HEK293 (cell line): ENCODE measurements at regions not wholly inside any gene's neighbourhood (a gene's known extent, or its start where the extent isn't known, plus 50 kb on each side); places are given as distances from the start of the nearest gene placed in this dataset.

Experiments used
- CTCF ChIA-PET: fragments of 350-600 bp; formaldehyde crosslinking; extraction: SDS; loops from one replicate; lab custom pipeline; 2021; ENCODE audit warnings: antibody characterized with exemption; lab: Yijun Ruan, JAX
- POLR2A ChIA-PET: fragments of 300-600 bp; formaldehyde crosslinking; extraction: SDS; loops from one replicate; lab custom pipeline; 2020; ENCODE audit warnings: antibody characterized with exemption, inconsistent platforms; lab: Yijun Ruan, JAX
- H3K27ac ChIP-seq: fragments of 200-500 bp; sonication (Bioruptor generic); 2 replicates; pipeline ENCODE4 v1.5.1; 2014; ENCODE audit warnings: low read depth, low read length, control low read depth, inconsistent platforms; ENCODE audit errors: extremely low read depth
- H3K36me3 ChIP-seq, 2 experiments: fragments of 200-500 bp in 1 of 2; sonication (Bioruptor generic) in 1 of 2; 1 replicate in 1 of 2; 2 replicates in 1 of 2; pipeline ENCODE4 v1.5.1; 2014 to 2017; ENCODE audit warnings: inconsistent platforms in 2 of 2, low read length in 2 of 2; ENCODE audit not compliant: control insufficient read depth in 2 of 2, insufficient read depth in 1 of 2
- H3K4me1 ChIP-seq: fragments of 200-500 bp; sonication (Bioruptor generic); 2 replicates; pipeline ENCODE4 v1.5.1; 2014; ENCODE audit warnings: mild to moderate bottlenecking, low read length, inconsistent platforms; ENCODE audit not compliant: control insufficient read depth, insufficient read depth
- H3K4me3 ChIP-seq: 2 replicates; pipeline ENCODE4 v1.5.1; 2011; ENCODE audit warnings: low read depth, mild to moderate bottlenecking, control low read depth, low read length, moderate library complexity
- H3K9me3 ChIP-seq: fragments of 200-500 bp; sonication (Bioruptor generic); 2 replicates; pipeline ENCODE4 v1.5.1; 2014; ENCODE audit warnings: low read depth, low read length, inconsistent platforms; ENCODE audit not compliant: control insufficient read depth, insufficient read depth
- BCL6B ChIP-seq: fragments of 450-650 bp; formaldehyde crosslinking; IDR thresholded peaks from 2 replicates; pipeline ENCODE4 v1.5.1; 2017; ENCODE audit warnings: missing biosample characterization, missing genetic modification characterization
- EGR2 ChIP-seq: fragments of 450-650 bp; formaldehyde crosslinking; IDR thresholded peaks from 2 replicates; pipeline ENCODE4 v1.5.1; 2016; ENCODE audit warnings: low read depth, missing biosample characterization, missing genetic modification characterization
- FEZF1 ChIP-seq: fragments of 450-650 bp; formaldehyde crosslinking; IDR thresholded peaks from 2 replicates; pipeline ENCODE4 v1.5.1; 2016; ENCODE audit warnings: missing biosample characterization, missing genetic modification characterization
- PRDM2 ChIP-seq: fragments of 450-650 bp; formaldehyde crosslinking; IDR thresholded peaks from 2 replicates; pipeline ENCODE4 v1.5.1; 2016; ENCODE audit warnings: missing biosample characterization, missing genetic modification characterization, borderline replicate concordance
- RBAK ChIP-seq: fragments of 450-650 bp; formaldehyde crosslinking; IDR thresholded peaks from 2 replicates; pipeline ENCODE4 v1.5.1; 2016; ENCODE audit warnings: missing biosample characterization, missing genetic modification characterization
- SCRT1 ChIP-seq: fragments of 450-650 bp; formaldehyde crosslinking; IDR thresholded peaks from 2 replicates; pipeline ENCODE4 v1.5.1; 2016; ENCODE audit warnings: missing biosample characterization, missing genetic modification characterization, borderline replicate concordance
- SCRT2 ChIP-seq: fragments of 450-650 bp; formaldehyde crosslinking; IDR thresholded peaks from 2 replicates; pipeline ENCODE4 v1.5.1; 2016; ENCODE audit warnings: missing biosample characterization, missing genetic modification characterization
- TRIM28 ChIP-seq: IDR thresholded peaks from 2 replicates; pipeline ENCODE4 v1.6.1; 2011; ENCODE audit warnings: low read length, control low read depth, borderline replicate concordance
- ZNF37A ChIP-seq: fragments of 450-650 bp; IDR thresholded peaks from 2 replicates; pipeline ENCODE4 v1.5.1; 2018; ENCODE audit warnings: missing biosample characterization, missing genetic modification characterization
- ZNF426 ChIP-seq: fragments of 450-650 bp; formaldehyde crosslinking; IDR thresholded peaks from 2 replicates; pipeline ENCODE4 v1.5.1; 2017; ENCODE audit warnings: missing biosample characterization, missing genetic modification characterization, mild to moderate bottlenecking, inconsistent platforms, moderate library complexity
- ZNF473 ChIP-seq: fragments of 450-650 bp; formaldehyde crosslinking; IDR thresholded peaks from 2 replicates; pipeline ENCODE4 v1.5.1; 2017; ENCODE audit warnings: missing biosample characterization, missing genetic modification characterization
- ZNF530 ChIP-seq: fragments of 450-650 bp; formaldehyde crosslinking; IDR thresholded peaks from 2 replicates; pipeline ENCODE4 v1.5.1; 2016; ENCODE audit warnings: low read depth, missing biosample characterization, missing genetic modification characterization
- ZNF580 ChIP-seq: fragments of 450-650 bp; formaldehyde crosslinking; IDR thresholded peaks from 2 replicates; pipeline ENCODE4 v1.5.1; 2016; ENCODE audit warnings: missing biosample characterization, missing genetic modification characterization
- ZNF596 ChIP-seq: fragments of 450-650 bp; IDR thresholded peaks from 2 replicates; pipeline ENCODE4 v1.5.0; 2018; ENCODE audit warnings: missing biosample characterization, mild to moderate bottlenecking, missing genetic modification characterization, moderate library complexity
- ZNF658 ChIP-seq: fragments of 450-650 bp; formaldehyde crosslinking; IDR thresholded peaks from 2 replicates; pipeline ENCODE4; 2016; ENCODE audit warnings: missing biosample characterization, missing genetic modification characterization
- ZNF707 ChIP-seq: fragments of 450-650 bp; formaldehyde crosslinking; IDR thresholded peaks from 2 replicates; pipeline ENCODE4 v1.5.1; 2016; ENCODE audit warnings: missing biosample characterization, missing genetic modification characterization
- ZSCAN23 ChIP-seq: fragments of 450-650 bp; formaldehyde crosslinking; IDR thresholded peaks from 2 replicates; pipeline ENCODE4 v1.5.1; 2016; ENCODE audit warnings: missing biosample characterization, missing genetic modification characterization
- TF ChIP-seq, protein P1 (sequence below): fragments of 450-650 bp; formaldehyde crosslinking; IDR thresholded peaks from 2 replicates; pipeline ENCODE4 v1.5.1; 2016; ENCODE audit warnings: missing biosample characterization, missing genetic modification characterization, borderline replicate concordance
- TF ChIP-seq, protein P2 (sequence below): fragments of 450-650 bp; formaldehyde crosslinking; IDR thresholded peaks from 2 replicates; pipeline ENCODE4 v1.5.1; 2016; ENCODE audit warnings: missing biosample characterization, missing genetic modification characterization, low read depth
- TF ChIP-seq, protein P3 (sequence below): fragments of 450-650 bp; formaldehyde crosslinking; IDR thresholded peaks from 2 replicates; pipeline ENCODE4 v1.5.1; 2016; ENCODE audit warnings: missing biosample characterization, missing genetic modification characterization

DNA sequence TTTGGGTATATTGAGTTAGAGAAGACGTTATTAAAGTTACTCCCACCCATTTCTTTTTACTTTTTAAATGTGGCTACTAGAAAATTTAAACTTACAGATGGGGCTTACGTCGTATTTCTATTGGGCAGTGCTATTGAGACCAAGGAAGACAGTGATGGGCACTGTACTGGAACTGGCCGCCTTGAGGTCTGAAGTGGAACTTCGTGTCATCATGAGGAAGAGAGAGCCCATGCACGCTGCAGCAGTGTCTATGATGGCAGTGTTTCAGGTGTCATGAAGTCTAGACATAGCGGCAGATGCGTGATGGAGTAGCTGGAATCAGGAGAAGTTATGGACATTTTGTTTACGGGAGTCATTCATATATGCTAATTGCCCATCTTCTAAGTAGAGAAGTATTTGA is 143.7 kb downstream of the LRRC70 start (continued):
- TF ChIP-seq, protein P1, sequence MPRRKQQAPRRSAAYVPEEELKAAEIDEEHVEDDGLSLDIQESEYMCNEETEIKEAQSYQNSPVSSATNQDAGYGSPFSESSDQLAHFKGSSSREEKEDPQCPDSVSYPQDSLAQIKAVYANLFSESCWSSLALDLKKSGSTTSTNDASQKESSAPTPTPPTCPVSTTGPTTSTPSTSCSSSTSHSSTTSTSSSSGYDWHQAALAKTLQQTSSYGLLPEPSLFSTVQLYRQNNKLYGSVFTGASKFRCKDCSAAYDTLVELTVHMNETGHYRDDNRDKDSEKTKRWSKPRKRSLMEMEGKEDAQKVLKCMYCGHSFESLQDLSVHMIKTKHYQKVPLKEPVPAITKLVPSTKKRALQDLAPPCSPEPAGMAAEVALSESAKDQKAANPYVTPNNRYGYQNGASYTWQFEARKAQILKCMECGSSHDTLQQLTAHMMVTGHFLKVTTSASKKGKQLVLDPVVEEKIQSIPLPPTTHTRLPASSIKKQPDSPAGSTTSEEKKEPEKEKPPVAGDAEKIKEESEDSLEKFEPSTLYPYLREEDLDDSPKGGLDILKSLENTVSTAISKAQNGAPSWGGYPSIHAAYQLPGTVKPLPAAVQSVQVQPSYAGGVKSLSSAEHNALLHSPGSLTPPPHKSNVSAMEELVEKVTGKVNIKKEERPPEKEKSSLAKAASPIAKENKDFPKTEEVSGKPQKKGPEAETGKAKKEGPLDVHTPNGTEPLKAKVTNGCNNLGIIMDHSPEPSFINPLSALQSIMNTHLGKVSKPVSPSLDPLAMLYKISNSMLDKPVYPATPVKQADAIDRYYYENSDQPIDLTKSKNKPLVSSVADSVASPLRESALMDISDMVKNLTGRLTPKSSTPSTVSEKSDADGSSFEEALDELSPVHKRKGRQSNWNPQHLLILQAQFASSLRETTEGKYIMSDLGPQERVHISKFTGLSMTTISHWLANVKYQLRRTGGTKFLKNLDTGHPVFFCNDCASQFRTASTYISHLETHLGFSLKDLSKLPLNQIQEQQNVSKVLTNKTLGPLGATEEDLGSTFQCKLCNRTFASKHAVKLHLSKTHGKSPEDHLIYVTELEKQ (tag by site-specific recombination): no peak
- TF ChIP-seq PRDM2 (tag by site-specific recombination) (no peak), ZNF37A (no peak), SCRT1 (no peak)

GRCh38 chr5:62720031-62720441 is 141.4 kb downstream of the LRRC70 start:
- POLR2A ChIA-PET: no interaction called here
- CTCF ChIA-PET: interaction anchor here (0.7 to 1.5 kb wide), 2 partner anchors 12 to 18 kb away, joined by 3 to 5 read pairs; no protein-coding TSS in a partner anchor
- no peak overlapping the region for H3K4me3 ChIP-seq
- H3K9me3 ChIP-seq: no peaks in the 10 kb centered on the region
- H3K27ac ChIP-seq: no peak overlapping the region
- no peaks in the 10 kb centered on the region; the same call in 1 of the 2 replicates for H3K4me1 ChIP-seq
- no peaks in the 10 kb centered on the region for H3K36me3 ChIP-seq
- no peak for TF ChIP-seq FEZF1 (tag by site-specific recombination)
- no peak for TF ChIP-seq ZNF707 (tag by site-specific recombination)
- TF ChIP-seq, protein P2, sequence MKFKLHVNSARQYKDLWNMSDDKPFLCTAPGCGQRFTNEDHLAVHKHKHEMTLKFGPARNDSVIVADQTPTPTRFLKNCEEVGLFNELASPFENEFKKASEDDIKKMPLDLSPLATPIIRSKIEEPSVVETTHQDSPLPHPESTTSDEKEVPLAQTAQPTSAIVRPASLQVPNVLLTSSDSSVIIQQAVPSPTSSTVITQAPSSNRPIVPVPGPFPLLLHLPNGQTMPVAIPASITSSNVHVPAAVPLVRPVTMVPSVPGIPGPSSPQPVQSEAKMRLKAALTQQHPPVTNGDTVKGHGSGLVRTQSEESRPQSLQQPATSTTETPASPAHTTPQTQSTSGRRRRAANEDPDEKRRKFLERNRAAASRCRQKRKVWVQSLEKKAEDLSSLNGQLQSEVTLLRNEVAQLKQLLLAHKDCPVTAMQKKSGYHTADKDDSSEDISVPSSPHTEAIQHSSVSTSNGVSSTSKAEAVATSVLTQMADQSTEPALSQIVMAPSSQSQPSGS (tag by site-specific recombination): no peak
- TF ChIP-seq ZNF530 (tag by site-specific recombination): no peak
- no peak for TF ChIP-seq ZNF473 (tag by site-specific recombination)
- TF ChIP-seq EGR2 (tag by site-specific recombination): no peak
- TF ChIP-seq, protein P3, sequence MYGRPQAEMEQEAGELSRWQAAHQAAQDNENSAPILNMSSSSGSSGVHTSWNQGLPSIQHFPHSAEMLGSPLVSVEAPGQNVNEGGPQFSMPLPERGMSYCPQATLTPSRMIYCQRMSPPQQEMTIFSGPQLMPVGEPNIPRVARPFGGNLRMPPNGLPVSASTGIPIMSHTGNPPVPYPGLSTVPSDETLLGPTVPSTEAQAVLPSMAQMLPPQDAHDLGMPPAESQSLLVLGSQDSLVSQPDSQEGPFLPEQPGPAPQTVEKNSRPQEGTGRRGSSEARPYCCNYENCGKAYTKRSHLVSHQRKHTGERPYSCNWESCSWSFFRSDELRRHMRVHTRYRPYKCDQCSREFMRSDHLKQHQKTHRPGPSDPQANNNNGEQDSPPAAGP (tag by site-specific recombination): no peak
- no peak for TF ChIP-seq RBAK
- TF ChIP-seq ZSCAN23 (tag by site-specific recombination): no peak
- TF ChIP-seq BCL6B (tag by site-specific recombination): no peak
- TF ChIP-seq ZNF426 (tag by site-specific recombination): no peak
- no peak for TF ChIP-seq ZNF580 (tag by site-specific recombination)
- no peak for TF ChIP-seq ZNF658 (tag by site-specific recombination)
- TF ChIP-seq TRIM28: no peak
- no peak for TF ChIP-seq ZNF596 (tag by site-specific recombination)
- TF ChIP-seq SCRT2 (tag by site-specific recombination): no peak
